PC-3 (cell line): ENCODE measurements at regions not wholly inside any gene's neighbourhood (a gene's known extent, or its start where the extent isn't known, plus 50 kb on each side); places are given as distances from the start of the nearest gene placed in this dataset.

Source experiments
- EZH2 ChIP-seq: fragments of 300-600 bp; sonication (generic); IDR thresholded peaks from one replicate; pipeline ENCODE4 v1.6.1; 2017; ENCODE audit warnings: antibody characterized with exemption, mild to moderate bottlenecking, low read length; ENCODE audit not compliant: unreplicated experiment
- EZH2phosphoT487 ChIP-seq: fragments of 300-600 bp; sonication (generic); IDR thresholded peaks from 2 replicates; pipeline ENCODE4 v1.6.1; 2018; ENCODE audit warnings: mild to moderate bottlenecking, antibody characterized with exemption, low read length, borderline replicate concordance
- TF ChIP-seq, protein P1 (sequence below): fragments of 300-600 bp; sonication (generic); conservative IDR thresholded peaks from 2 replicates; pipeline ENCODE4 v1.5.1; 2017; ENCODE audit warnings: antibody characterized with exemption, low read depth, mild to moderate bottlenecking, low read length

DNA sequence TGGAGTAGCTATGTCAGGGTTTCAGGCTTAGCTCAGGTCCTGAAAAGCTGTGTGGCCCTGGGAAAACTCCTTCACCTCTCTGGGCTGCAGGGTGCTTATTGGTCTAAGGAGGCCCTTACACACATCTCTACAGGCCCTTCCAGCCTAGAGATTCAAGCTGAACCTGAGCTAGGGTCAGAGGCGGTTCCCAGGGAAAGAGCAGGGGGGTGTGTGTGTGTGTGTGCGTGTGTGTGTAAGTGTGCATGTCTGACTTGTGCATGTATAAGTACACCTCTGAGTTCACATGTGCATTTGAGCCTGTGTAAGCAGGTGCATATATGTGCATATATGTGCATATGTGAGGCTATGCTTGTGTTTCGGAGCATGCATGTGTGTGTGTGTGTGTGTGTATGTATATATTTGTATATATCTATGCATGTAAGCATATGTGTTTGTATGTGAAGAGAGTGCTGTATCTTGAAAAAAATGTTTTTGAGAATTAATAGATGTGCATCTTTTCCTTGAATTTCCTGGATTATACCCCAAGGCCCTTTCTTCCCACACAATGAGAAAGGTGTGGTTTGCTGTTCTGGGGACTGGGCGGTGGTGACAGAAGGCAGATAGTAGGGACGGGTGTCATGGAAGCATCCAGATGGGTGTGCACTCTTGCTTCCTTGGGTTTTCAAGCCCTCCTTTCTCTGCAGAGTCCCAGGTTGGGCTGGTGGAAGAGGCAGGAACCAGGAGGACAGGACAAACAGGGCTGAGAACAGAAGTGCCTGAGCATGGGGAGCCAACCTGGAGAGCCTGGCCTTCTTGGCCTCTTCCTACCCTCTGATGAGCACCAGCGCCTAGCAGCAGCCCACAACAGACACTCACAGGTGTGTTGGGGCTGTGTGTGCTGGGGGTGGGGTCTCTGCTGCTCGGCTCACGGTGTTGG lies 150.3 kb upstream of the TSHZ3 start:
- TF ChIP-seq, protein P1, sequence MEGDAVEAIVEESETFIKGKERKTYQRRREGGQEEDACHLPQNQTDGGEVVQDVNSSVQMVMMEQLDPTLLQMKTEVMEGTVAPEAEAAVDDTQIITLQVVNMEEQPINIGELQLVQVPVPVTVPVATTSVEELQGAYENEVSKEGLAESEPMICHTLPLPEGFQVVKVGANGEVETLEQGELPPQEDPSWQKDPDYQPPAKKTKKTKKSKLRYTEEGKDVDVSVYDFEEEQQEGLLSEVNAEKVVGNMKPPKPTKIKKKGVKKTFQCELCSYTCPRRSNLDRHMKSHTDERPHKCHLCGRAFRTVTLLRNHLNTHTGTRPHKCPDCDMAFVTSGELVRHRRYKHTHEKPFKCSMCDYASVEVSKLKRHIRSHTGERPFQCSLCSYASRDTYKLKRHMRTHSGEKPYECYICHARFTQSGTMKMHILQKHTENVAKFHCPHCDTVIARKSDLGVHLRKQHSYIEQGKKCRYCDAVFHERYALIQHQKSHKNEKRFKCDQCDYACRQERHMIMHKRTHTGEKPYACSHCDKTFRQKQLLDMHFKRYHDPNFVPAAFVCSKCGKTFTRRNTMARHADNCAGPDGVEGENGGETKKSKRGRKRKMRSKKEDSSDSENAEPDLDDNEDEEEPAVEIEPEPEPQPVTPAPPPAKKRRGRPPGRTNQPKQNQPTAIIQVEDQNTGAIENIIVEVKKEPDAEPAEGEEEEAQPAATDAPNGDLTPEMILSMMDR: no peak
- TF ChIP-seq EZH2 (no peak), EZH2phosphoT487 (no peak)
